ENCODE measurements at regions not wholly inside any gene's neighbourhood (a gene's known extent, or its start where the extent isn't known, plus 50 kb on each side); places are given as distances from the start of the nearest gene placed in this dataset.

DNA sequence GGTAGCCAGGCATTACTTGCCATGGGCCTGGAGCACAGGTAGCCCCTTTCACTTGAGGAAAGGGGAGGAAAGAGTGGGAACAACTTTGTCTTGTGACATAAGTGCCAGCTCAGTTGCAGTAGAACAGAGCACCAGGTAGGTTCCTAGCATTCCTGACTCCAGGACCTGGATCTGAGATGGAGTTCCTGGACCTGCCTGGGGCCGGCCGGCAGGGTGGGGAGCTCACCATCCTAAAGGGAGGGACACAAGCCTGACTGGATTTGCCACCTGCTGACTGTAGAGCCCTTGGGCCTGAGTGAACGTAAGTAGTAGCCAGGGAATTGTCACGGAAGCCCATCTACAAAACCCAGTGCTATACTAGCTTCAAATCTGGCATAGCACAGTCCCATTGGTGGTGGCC, 653.3 kb upstream of the CDH6 start:
- CTCF ChIA-PET, result no interaction called here
- H3K79me2 ChIP-seq (ENCODE audit: control insufficient read depth, insufficient read depth, low read length), result no peaks in the 10 kb centered on the region
- TF ChIP-seq CTCF (IDR thresholded peaks at IDR 0.05; ENCODE audit: extremely low read depth in 1 of 2, insufficient read depth in 1 of 2, low read depth in 1 of 2, low read length in 2 of 2) (no peak), MAX (IDR thresholded peaks at IDR 0.05; ENCODE audit: insufficient read depth, insufficient read length) (no peak), MYC (IDR thresholded peaks at IDR 0.05; ENCODE audit: low read depth, low read length) (no peak), POLR2AphosphoS5 (IDR thresholded peaks at IDR 0.05; ENCODE audit: insufficient read depth, low read depth, low read length) (no peak), EZH2 (IDR thresholded peaks at IDR 0.05; ENCODE audit: borderline replicate concordance, low read depth, low read length, severe bottlenecking) (no peak), FOS (IDR thresholded peaks at IDR 0.05; ENCODE audit: borderline replicate concordance, insufficient read depth, low read length) (no peak), JUN (IDR thresholded peaks at IDR 0.05; ENCODE audit: borderline replicate concordance, insufficient read depth, insufficient read length, low read depth) (no peak), POLR2A (IDR thresholded peaks at IDR 0.05; ENCODE audit: low read depth, low read length) (no peak), GATA2 (IDR thresholded peaks at IDR 0.05; ENCODE audit: insufficient read depth, insufficient read length, low read depth, low read length) (no peak)
- FAIRE-seq (no peak), DNase-seq (ENCODE audit: low read depth, low spot score) (no peak)
- no peaks in the 10 kb centered on the region for H4K20me1 ChIP-seq (replicated peaks; ENCODE audit: control insufficient read depth, extremely low read depth, insufficient read depth, low read length)
- peaks cover 2% of the 10 kb centered on the region for H3K9me3 ChIP-seq (replicated peaks; ENCODE audit: control insufficient read depth, insufficient read depth, low read length)
- H3K9me1 ChIP-seq (replicated peaks; ENCODE audit: control insufficient read depth, extremely low read depth, insufficient read depth, low read length), result no peaks in the 10 kb centered on the region
- BruUV-seq (replicated peaks), result no TSS peak
- no peak overlapping the region for H2AFZ ChIP-seq (ENCODE audit: low read depth, low read length)
- no peak overlapping the region for H3K4me2 ChIP-seq (ENCODE audit: insufficient read depth, low read length)
- no peak overlapping the region for H3K4me3 ChIP-seq (replicated peaks in 1 of 3; ENCODE audit: insufficient read depth in 1 of 3, low read depth in 1 of 3, low read length in 3 of 3)
- H3K9ac ChIP-seq (replicated peaks; ENCODE audit: extremely low read depth, insufficient read depth, low read length), result no peak overlapping the region
- H3K27ac ChIP-seq (ENCODE audit: insufficient read depth, low read depth, low read length), result no peak overlapping the region
- POLR2A ChIA-PET, result no interaction called here
- no peaks in the 10 kb centered on the region for H3K4me1 ChIP-seq (ENCODE audit: control insufficient read depth, extremely low read depth, insufficient read depth, low read length)
- dilution Hi-C loops (cut with MboI; ENCODE audit: extremely low pct_ligation_motif_present, low sequenced_read_pairs), result no loop called here
- H3K36me3 ChIP-seq (ENCODE audit: control insufficient read depth in 2 of 2, extremely low read depth in 1 of 2, insufficient read depth in 2 of 2, low read length in 2 of 2), result no peaks in the 10 kb centered on the region
- H3K27me3 ChIP-seq (ENCODE audit: control insufficient read depth in 2 of 2, insufficient read depth in 2 of 2, low read length in 2 of 2), result no peaks in the 10 kb centered on the region
- intact Hi-C loops (cut with micrococcal nuclease), result no loop called here

All from endothelial cell of umbilical vein (primary cell).